Vagina (tissue), 2 donors: ENCODE measurements at regions not wholly inside any gene's neighbourhood (a gene's known extent, or its start where the extent isn't known, plus 50 kb on each side); places are given as distances from the start of the nearest gene placed in this dataset.

Experiments used
- DNase-seq, 2 donors: peaks; one replicate each; pipeline ENCODE4 v3.0.0-alpha.2; 2017; ENCODE audit errors: extremely low spot score in 2 of 2
- H3K27ac ChIP-seq: fragments of 200-600 bp; sonication (generic); one replicate; pipeline ENCODE4 v1.5.1; 2019
- H3K27me3 ChIP-seq: fragments of 200-600 bp; sonication (generic); one replicate; pipeline ENCODE4 v1.5.1; 2019
- H3K36me3 ChIP-seq, 2 donors: fragments of 200-600 bp; sonication (generic); one replicate each; pipeline ENCODE4 v1.5.1; 2017 to 2019
- H3K4me1 ChIP-seq: fragments of 200-600 bp; sonication (generic); one replicate; pipeline ENCODE4 v1.5.1; 2019
- H3K4me3 ChIP-seq, 2 donors: fragments of 200-600 bp; sonication (generic); 1 replicate in 1 of 2; 2 replicates in 1 of 2; pipeline ENCODE4 v1.5.1; 2016 to 2019
- H3K9me3 ChIP-seq: fragments of 200-600 bp; sonication (generic); one replicate; pipeline ENCODE4 v1.5.1; 2019
- POLR2A ChIP-seq, 2 donors: fragments of 450-650 bp; IDR thresholded peaks; one replicate each; pipeline ENCODE4 v1.6.1; 2017; ENCODE audit warnings: antibody characterized with exemption in 2 of 2, mild to moderate bottlenecking in 2 of 2, moderate library complexity in 2 of 2
- POLR2AphosphoS5 ChIP-seq, 2 donors: sonication (generic); formaldehyde crosslinking; IDR thresholded peaks; one replicate each; pipeline ENCODE4 v1.9.0; 2017; ENCODE audit warnings: antibody characterized with exemption in 2 of 2, mild to moderate bottlenecking in 2 of 2, low read depth in 1 of 2; ENCODE audit not compliant: insufficient read depth in 1 of 2
- intact Hi-C: fragments of 100-400 bp; cut with DNase I; formaldehyde crosslinking; loops from one replicate; pipeline ENCODE4 v1.15.1; 2023
- TF ChIP-seq, protein P1 (sequence below), 3 experiments: fragments of 450-650 bp in 2 of 3; fragments of 200-600 bp in 1 of 3; sonication (generic) in 1 of 3; IDR thresholded peaks; one replicate each; pipeline ENCODE4 v1.5.1; 2017 to 2019; ENCODE audit warnings: antibody characterized with exemption in 3 of 3, mild to moderate bottlenecking in 2 of 3, moderate library complexity in 2 of 3

- TF ChIP-seq POLR2A (IDR thresholded peaks at IDR 0.05): no peak
- peak in 1 of 2 donors; percentile 70 for TF ChIP-seq POLR2AphosphoS5 (IDR thresholded peaks at IDR 0.05; ENCODE audit: insufficient read depth in 1 of 2, low read depth in 1 of 2)
- TF ChIP-seq, protein P1, sequence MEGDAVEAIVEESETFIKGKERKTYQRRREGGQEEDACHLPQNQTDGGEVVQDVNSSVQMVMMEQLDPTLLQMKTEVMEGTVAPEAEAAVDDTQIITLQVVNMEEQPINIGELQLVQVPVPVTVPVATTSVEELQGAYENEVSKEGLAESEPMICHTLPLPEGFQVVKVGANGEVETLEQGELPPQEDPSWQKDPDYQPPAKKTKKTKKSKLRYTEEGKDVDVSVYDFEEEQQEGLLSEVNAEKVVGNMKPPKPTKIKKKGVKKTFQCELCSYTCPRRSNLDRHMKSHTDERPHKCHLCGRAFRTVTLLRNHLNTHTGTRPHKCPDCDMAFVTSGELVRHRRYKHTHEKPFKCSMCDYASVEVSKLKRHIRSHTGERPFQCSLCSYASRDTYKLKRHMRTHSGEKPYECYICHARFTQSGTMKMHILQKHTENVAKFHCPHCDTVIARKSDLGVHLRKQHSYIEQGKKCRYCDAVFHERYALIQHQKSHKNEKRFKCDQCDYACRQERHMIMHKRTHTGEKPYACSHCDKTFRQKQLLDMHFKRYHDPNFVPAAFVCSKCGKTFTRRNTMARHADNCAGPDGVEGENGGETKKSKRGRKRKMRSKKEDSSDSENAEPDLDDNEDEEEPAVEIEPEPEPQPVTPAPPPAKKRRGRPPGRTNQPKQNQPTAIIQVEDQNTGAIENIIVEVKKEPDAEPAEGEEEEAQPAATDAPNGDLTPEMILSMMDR (IDR thresholded peaks at IDR 0.05): no peak
- Histone ChIP-seq H3K9me3 (no peaks in the 10 kb centered on the region), H3K4me1 (peaks cover 7% of the 10 kb centered on the region), H3K36me3 (no peaks in the 10 kb centered on the region), H3K27ac (no peak overlapping the region), H3K4me3 (no peak overlapping the region), H3K27me3 (no peaks in the 10 kb centered on the region)
- intact Hi-C loops: no loop called here
- no peak for DNase-seq
Measured at GRCh38 chr5:167804512-167805220, 486.8 kb upstream of the WWC1 start.

GRCh38 chr5:167810573-167810972, 480.9 kb upstream of the WWC1 start:
- H3K4me3 ChIP-seq: no peak overlapping the region
- no peaks in the 10 kb centered on the region for H3K27me3 ChIP-seq
- no peaks in the 10 kb centered on the region for H3K36me3 ChIP-seq
- no peak overlapping the region for H3K27ac ChIP-seq
- no peak for DNase-seq
- no peak for TF ChIP-seq POLR2AphosphoS5 (IDR thresholded peaks at IDR 0.05; ENCODE audit: insufficient read depth in 1 of 2, low read depth in 1 of 2)
- no peak for TF ChIP-seq POLR2A (IDR thresholded peaks at IDR 0.05)
- TF ChIP-seq, protein P1 (IDR thresholded peaks at IDR 0.05): no peak
- intact Hi-C loops: no loop called here
- H3K9me3 ChIP-seq: no peaks in the 10 kb centered on the region
- no peaks in the 10 kb centered on the region for H3K4me1 ChIP-seq

- intact Hi-C loops: no loop called here
- Histone ChIP-seq H3K4me3 (no peak overlapping the region), H3K27me3 (no peaks in the 10 kb centered on the region), H3K36me3 (no peaks in the 10 kb centered on the region), H3K27ac (no peak overlapping the region), H3K4me1 (no peaks in the 10 kb centered on the region), H3K9me3 (no peaks in the 10 kb centered on the region)
- TF ChIP-seq POLR2A (IDR thresholded peaks at IDR 0.05) (no peak), POLR2AphosphoS5 (IDR thresholded peaks at IDR 0.05; ENCODE audit: insufficient read depth in 1 of 2, low read depth in 1 of 2) (no peak)
- TF ChIP-seq, protein P1 (IDR thresholded peaks at IDR 0.05): no peak
- no peak for DNase-seq
Measured at GRCh38 chr5:167812871-167813270, 478.6 kb upstream of the WWC1 start.

- Histone ChIP-seq H3K36me3 (no peaks in the 10 kb centered on the region), H3K27ac (no peak overlapping the region), H3K27me3 (no peaks in the 10 kb centered on the region), H3K4me1 (no peaks in the 10 kb centered on the region), H3K4me3 (no peak overlapping the region), H3K9me3 (no peaks in the 10 kb centered on the region)
- DNase-seq: no peak
- TF ChIP-seq POLR2A (IDR thresholded peaks at IDR 0.05) (no peak), POLR2AphosphoS5 (IDR thresholded peaks at IDR 0.05; ENCODE audit: insufficient read depth in 1 of 2, low read depth in 1 of 2) (no peak)
- TF ChIP-seq, protein P1 (IDR thresholded peaks at IDR 0.05): no peak
- intact Hi-C loops: no loop called here
Measured at GRCh38 chr5:167813389-167813788, 478.1 kb upstream of the WWC1 start.

DNA sequence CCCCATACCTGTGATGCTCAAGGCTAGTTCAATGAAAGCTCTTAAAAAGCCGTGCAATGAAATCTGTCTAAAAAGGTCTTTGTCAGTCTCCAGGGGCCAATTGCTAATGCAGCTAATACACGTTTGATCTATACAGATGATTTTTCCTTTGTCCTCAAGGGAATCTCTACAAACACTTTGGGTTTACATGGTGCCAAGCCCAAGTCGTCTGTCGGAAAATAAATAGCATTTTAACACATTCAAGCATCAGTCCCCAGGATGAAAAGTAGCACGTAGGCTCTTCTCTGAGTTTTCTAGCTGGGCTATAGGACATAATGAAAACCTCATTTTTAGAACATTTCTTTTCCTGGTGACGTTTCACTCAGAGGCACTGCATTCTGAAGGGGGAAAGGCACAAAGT, 477.4 kb upstream of the WWC1 start:
- no peak overlapping the region for H3K27ac ChIP-seq
- TF ChIP-seq POLR2A (IDR thresholded peaks at IDR 0.05) (no peak), POLR2AphosphoS5 (IDR thresholded peaks at IDR 0.05; ENCODE audit: insufficient read depth in 1 of 2, low read depth in 1 of 2) (no peak)
- TF ChIP-seq, protein P1 (IDR thresholded peaks at IDR 0.05): no peak
- no peaks in the 10 kb centered on the region for H3K4me1 ChIP-seq
- no peak overlapping the region for H3K4me3 ChIP-seq
- H3K36me3 ChIP-seq: no peaks in the 10 kb centered on the region
- intact Hi-C loops: no loop called here
- DNase-seq: no peak
- H3K9me3 ChIP-seq: no peaks in the 10 kb centered on the region
- H3K27me3 ChIP-seq: no peaks in the 10 kb centered on the region
